ENCODE measurements at regions not wholly inside any gene's neighbourhood (a gene's known extent, or its start where the extent isn't known, plus 50 kb on each side); places are given as distances from the start of the nearest gene placed in this dataset.

DNA sequence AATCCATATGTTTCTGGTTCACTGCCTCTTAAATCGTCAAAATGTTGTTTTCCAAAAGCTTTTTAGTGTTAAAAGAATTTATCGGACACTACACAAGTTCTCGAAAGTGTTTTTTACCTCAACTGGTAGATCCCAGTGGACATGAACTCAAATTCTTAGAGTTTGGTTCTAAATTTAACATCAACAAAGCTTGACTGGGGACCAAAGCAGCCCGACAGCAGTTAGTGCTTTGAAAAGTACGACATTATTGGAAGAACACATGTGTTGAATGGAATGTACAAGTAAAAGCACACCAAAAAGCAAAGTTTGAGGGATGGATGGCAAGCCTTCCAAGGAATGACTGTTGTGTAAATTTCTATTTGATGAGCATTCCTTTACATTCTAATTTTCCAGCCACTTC lies 803.9 kb upstream of the POU3F3 start:
- H4K8ac ChIP-seq (replicated peaks; ENCODE audit: insufficient read length, low read depth, low read length) = no peak overlapping the region
- no peak overlapping the region for H2AK5ac ChIP-seq (ENCODE audit: insufficient read length, low read length)
- no CpG with 5 or more reads among the region's 5 CpGs for WGBS (ENCODE audit: extremely low coverage, insufficient read length, low lambda C conversion rate)
- no peak overlapping the region for H3K4me2 ChIP-seq (ENCODE audit: insufficient read depth, insufficient read length, low read length)
- no peak overlapping the region for H3K27ac Mint-ChIP-seq
- no peak overlapping the region for H4K91ac ChIP-seq (ENCODE audit: insufficient read length, low read depth, low read length)
- no peak overlapping the region for H3K14ac ChIP-seq (ENCODE audit: insufficient read depth, low read length)
- H2BK15ac ChIP-seq (ENCODE audit: low read depth, low read length) = no peak overlapping the region
- no peak overlapping the region for H2BK20ac ChIP-seq (ENCODE audit: low read depth, low read length, poor library complexity, severe bottlenecking)
- H3K27me3 Mint-ChIP-seq (ENCODE audit: low read depth) = no peaks in the 10 kb centered on the region
- H2BK120ac ChIP-seq (ENCODE audit: low read depth, low read length, poor library complexity, severe bottlenecking) = no peak overlapping the region
- no peak overlapping the region for H3K18ac ChIP-seq (ENCODE audit: insufficient read length, low read depth, low read length)
- no peak overlapping the region for H4K5ac ChIP-seq (ENCODE audit: insufficient read length, low read depth, low read length)
- H3K4me1 ChIP-seq (ENCODE audit: insufficient read depth, low read length) = no peaks in the 10 kb centered on the region; the same call in 1 of the 2 replicates
- H3K9me3 ChIP-seq (ENCODE audit: control insufficient read depth, low read depth, low read length) = no peaks in the 10 kb centered on the region
- H2BK5ac ChIP-seq (ENCODE audit: insufficient read length, low read length) = no peak overlapping the region
- H3K27ac ChIP-seq (ENCODE audit: insufficient read length, low read depth, low read length) = no peak overlapping the region
- no peaks in the 10 kb centered on the region for H3K36me3 Mint-ChIP-seq (ENCODE audit: insufficient read depth in 1 of 3, low read depth in 3 of 3)
- DNase-seq = no peak
- no peak overlapping the region for H3T11ph ChIP-seq (ENCODE audit: low read length)
- no peaks in the 10 kb centered on the region for H4K20me1 ChIP-seq (ENCODE audit: control insufficient read depth, insufficient read depth, insufficient read length)
- H3K27me3 ChIP-seq (ENCODE audit: insufficient read depth, low read length) = no peaks in the 10 kb centered on the region
- no peak overlapping the region for H2BK12ac ChIP-seq (ENCODE audit: insufficient read length, low read depth, low read length)
- no peaks in the 10 kb centered on the region for H3K79me2 ChIP-seq (ENCODE audit: insufficient read depth, low read length)
- no peaks in the 10 kb centered on the region for H3K9me3 Mint-ChIP-seq
- no peak overlapping the region for H3K56ac ChIP-seq (ENCODE audit: insufficient read length, low read depth, low read length)
- peaks cover 20 to 22% of the 10 kb centered on the region in 2 experiments for H3K4me1 Mint-ChIP-seq
- no peaks in the 10 kb centered on the region for H3K79me1 ChIP-seq (ENCODE audit: insufficient read depth, low read depth, low read length, poor library complexity, severe bottlenecking)
- H3K23ac ChIP-seq (ENCODE audit: insufficient read length, low read depth, low read length) = no peak overlapping the region
- H3K23me2 ChIP-seq (ENCODE audit: insufficient read length, low read depth, low read length, poor library complexity, severe bottlenecking) = no peaks in the 10 kb centered on the region
- no peak overlapping the region for H3K4me3 Mint-ChIP-seq
- no peak overlapping the region for H3K9ac ChIP-seq (ENCODE audit: extremely low read depth, insufficient read length, low read length)
- TF ChIP-seq CTCF (conservative IDR thresholded peaks at IDR 0.05) = no peak
- H2AFZ ChIP-seq (ENCODE audit: low read length) = no peak overlapping the region
- no peak overlapping the region for H3K4ac ChIP-seq (ENCODE audit: low read depth, low read length)

Data from H9 (cell line).